Retinal pigment epithelial cell (primary cell): ENCODE measurements at regions not wholly inside any gene's neighbourhood (a gene's known extent, or its start where the extent isn't known, plus 50 kb on each side); places are given as distances from the start of the nearest gene placed in this dataset.

Experiments
- DNase-seq: peaks from one replicate; pipeline ENCODE4 v3.0.0-alpha.2; 2010; ENCODE audit warnings: low read depth
- H3K4me3 ChIP-seq: 2 replicates; pipeline ENCODE4 v1.5.1; 2011; ENCODE audit warnings: mild to moderate bottlenecking, low read length, control low read depth, moderate library complexity
- TF ChIP-seq, protein P1 (sequence below): conservative IDR thresholded peaks from 2 replicates; pipeline ENCODE4 v1.5.1; 2011; ENCODE audit warnings: low read depth, low read length, control low read depth, inconsistent platforms

DNA sequence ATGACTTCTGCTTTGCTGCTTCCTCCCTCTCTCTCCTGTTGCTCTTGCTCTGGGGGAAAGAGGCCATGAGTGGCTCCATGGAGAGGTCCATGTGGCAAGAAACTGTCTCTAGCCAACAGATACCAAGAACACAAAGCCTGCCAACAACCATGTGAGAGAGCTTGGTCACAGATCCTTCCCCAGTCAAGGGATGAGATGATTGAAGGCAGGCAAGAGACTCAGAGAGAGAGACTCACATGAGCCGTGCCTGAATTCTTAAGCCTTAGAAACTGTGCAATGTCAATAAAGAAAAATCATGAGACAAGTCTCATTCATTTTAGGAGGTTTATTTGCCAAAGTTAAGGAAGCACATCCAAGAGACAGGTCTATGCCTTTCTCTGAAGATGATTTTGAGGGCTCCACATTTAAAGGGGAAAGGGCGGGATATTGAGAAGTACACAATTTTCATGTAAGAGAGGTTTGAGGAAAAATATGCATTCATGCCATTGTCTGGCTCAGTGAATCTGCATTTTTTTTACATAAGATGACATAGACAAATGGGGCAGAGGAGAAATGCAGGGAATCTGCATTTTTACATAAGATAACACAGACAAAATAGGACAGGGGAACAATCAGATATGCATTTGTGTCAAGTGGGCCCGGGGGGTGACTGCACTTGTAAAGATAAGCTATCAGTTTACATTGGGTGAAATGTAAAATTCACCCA lies 59.5 kb upstream of the SUCLG2 start:
- TF ChIP-seq, protein P1, sequence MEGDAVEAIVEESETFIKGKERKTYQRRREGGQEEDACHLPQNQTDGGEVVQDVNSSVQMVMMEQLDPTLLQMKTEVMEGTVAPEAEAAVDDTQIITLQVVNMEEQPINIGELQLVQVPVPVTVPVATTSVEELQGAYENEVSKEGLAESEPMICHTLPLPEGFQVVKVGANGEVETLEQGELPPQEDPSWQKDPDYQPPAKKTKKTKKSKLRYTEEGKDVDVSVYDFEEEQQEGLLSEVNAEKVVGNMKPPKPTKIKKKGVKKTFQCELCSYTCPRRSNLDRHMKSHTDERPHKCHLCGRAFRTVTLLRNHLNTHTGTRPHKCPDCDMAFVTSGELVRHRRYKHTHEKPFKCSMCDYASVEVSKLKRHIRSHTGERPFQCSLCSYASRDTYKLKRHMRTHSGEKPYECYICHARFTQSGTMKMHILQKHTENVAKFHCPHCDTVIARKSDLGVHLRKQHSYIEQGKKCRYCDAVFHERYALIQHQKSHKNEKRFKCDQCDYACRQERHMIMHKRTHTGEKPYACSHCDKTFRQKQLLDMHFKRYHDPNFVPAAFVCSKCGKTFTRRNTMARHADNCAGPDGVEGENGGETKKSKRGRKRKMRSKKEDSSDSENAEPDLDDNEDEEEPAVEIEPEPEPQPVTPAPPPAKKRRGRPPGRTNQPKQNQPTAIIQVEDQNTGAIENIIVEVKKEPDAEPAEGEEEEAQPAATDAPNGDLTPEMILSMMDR = no peak
- DNase-seq = no peak
- H3K4me3 ChIP-seq = no peak overlapping the region

DNA sequence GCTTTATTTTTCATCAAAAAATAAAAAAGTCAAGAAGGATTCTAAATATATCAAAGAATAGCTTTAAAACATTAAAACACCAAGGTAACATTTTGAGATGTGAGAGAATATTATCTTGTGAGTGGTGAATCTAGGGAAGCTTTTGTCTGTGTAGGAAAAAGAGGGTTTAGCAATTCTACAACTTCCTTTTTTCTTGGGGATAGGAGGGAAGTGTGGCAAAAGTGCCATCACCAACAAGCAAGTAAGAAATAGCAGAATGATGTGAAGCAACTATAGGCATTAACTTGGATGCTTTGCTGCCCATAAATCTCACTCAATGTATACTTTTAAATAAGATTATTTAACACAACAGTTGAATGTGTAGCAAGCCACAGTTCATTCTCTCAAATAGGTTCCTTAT lies 57.8 kb upstream of the SUCLG2 start:
- TF ChIP-seq, protein P1 = no peak
- H3K4me3 ChIP-seq = no peak overlapping the region
- no peak for DNase-seq

DNA sequence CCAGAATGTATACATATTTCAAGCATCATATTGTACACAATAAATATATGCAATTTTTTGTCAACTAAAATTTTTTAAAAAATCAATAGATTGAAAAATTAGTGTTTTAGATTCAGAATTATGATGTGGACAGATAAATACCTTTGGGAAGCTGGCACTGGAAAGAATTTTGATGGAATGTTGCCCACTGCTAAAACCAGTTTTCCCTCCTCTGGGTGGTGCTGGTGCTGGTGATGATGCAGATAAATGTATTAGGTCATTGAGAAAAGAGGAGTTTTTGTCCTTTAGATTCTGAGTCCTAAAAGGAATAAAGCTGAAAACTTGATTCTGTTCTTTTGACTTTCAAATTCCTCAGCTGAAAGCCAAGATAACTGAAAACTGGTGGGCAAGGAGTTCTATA lies 56.0 kb upstream of the SUCLG2 start:
- no peak for DNase-seq
- TF ChIP-seq, protein P1 = no peak
- H3K4me3 ChIP-seq = no peak overlapping the region

DNA sequence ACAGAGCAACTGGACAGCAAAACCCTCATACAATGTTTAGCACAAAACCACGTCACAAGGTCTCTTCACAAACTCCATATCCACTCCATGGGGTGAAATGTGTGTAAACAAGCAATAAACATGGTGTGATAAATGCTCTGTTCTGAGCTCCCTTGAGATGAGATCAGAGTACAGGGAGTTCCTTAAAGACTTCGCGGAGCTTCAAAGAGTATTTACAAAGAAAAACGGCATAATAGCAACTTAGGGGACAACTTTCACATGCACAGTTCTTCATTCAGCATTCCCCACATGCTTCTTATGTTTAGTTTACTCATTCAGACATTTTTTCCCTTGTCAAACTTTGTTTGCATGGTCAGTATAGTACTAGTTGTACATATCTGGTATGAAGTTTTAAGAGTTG lies 52.5 kb upstream of the SUCLG2 start:
- no peak for DNase-seq
- no peak overlapping the region for H3K4me3 ChIP-seq
- TF ChIP-seq, protein P1 = no peak

DNA sequence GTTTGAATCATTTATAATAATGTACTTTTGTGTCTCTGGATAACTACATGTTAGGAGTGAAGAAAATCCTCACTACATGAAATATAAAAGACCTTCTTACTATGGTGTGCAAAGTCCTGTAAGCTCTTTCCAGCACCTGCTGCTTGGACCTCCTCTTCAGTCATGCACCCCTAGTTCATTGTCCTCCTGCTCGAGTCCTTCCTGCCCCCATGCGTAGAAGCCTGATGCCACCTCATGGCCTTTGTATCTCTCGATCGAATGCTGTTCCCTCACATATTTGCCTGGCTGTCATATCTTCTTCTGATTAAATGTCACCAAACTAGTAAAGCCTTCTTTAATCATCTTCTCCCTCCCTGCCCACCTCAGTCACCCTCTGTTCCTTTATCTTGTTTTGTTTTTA lies 49.9 kb upstream of the SUCLG2 start:
- no peak for DNase-seq
- TF ChIP-seq, protein P1 = no peak
- no peak overlapping the region for H3K4me3 ChIP-seq
